ENCODE measurements at regions not wholly inside any gene's neighbourhood (a gene's known extent, or its start where the extent isn't known, plus 50 kb on each side); places are given as distances from the start of the nearest gene placed in this dataset.
"Not testable (repeated sequence)": the region's sequence is repeated elsewhere in the genome, so short reads cannot be mapped to it uniquely, and the experiment has no call there.

GRCh38 chr6:164098857-164099267, 684.3 kb downstream of the QKI start:
- Mint-ChIP-seq H3K9me3 (no peaks in the 10 kb centered on the region), H3K4me3 (no peak overlapping the region), H3K27me3 (no peaks in the 10 kb centered on the region), H3K27ac (no peak overlapping the region), H3K4me1 (no peaks in the 10 kb centered on the region), H3K36me3 (no peaks in the 10 kb centered on the region)
- CTCF ChIA-PET, result no interaction called here
- no peak for DNase-seq

GRCh38 chr6:164097551-164098398, 683.3 kb downstream of the QKI start:
- no peaks in the 10 kb centered on the region for H3K4me1 Mint-ChIP-seq
- CTCF ChIA-PET, result interaction anchor here (1.1 kb wide), 1 partner anchor 536 kb away, joined by 3 read pairs; no protein-coding TSS in a partner anchor
- no peaks in the 10 kb centered on the region for H3K27me3 Mint-ChIP-seq
- no peak overlapping the region for H3K27ac Mint-ChIP-seq
- H3K9me3 Mint-ChIP-seq, result no peaks in the 10 kb centered on the region
- H3K36me3 Mint-ChIP-seq, result no peaks in the 10 kb centered on the region
- H3K4me3 Mint-ChIP-seq, result no peak overlapping the region
- DNase-seq, result no peak

- Mint-ChIP-seq H3K4me1 (no peaks in the 10 kb centered on the region), H3K4me3 (no peak overlapping the region), H3K27ac (no peak overlapping the region), H3K9me3 (no peaks in the 10 kb centered on the region), H3K27me3 (no peaks in the 10 kb centered on the region), H3K36me3 (no peaks in the 10 kb centered on the region)
- DNase-seq, result no peak
- CTCF ChIA-PET, result interaction anchor here (1.1 kb wide), 1 partner anchor 535 kb away, joined by 3 read pairs; no protein-coding TSS in a partner anchor
These were observed 682.5 kb downstream of the QKI start for GRCh38 chr6:164097056-164097455.

GRCh38 chr6:164095056-164095455, 680.5 kb downstream of the QKI start:
- CTCF ChIA-PET, result no interaction called here
- Mint-ChIP-seq H3K36me3 (no peaks in the 10 kb centered on the region), H3K9me3 (peaks cover 3% of the 10 kb centered on the region), H3K27ac (no peak overlapping the region), H3K27me3 (no peaks in the 10 kb centered on the region), H3K4me1 (no peaks in the 10 kb centered on the region), H3K4me3 (no peak overlapping the region)
- DNase-seq, result no peak

GRCh38 chr6:164087870-164088269, 673.4 kb downstream of the QKI start:
- Mint-ChIP-seq H3K27ac (no peak overlapping the region), H3K27me3 (no peaks in the 10 kb centered on the region), H3K4me1 (peaks cover 6% of the 10 kb centered on the region), H3K36me3 (no peaks in the 10 kb centered on the region), H3K9me3 (peaks cover 3% of the 10 kb centered on the region), H3K4me3 (no peak overlapping the region)
- DNase-seq, result no peak
- CTCF ChIA-PET, result no interaction called here

- H3K36me3 Mint-ChIP-seq, result no peaks in the 10 kb centered on the region
- H3K9me3 Mint-ChIP-seq, result peaks cover 3% of the 10 kb centered on the region
- CTCF ChIA-PET, result no interaction called here
- H3K27ac Mint-ChIP-seq, result no peak overlapping the region
- H3K4me1 Mint-ChIP-seq, result peaks cover 6% of the 10 kb centered on the region
- DNase-seq, result no peak
- no peak overlapping the region for H3K4me3 Mint-ChIP-seq
- no peaks in the 10 kb centered on the region for H3K27me3 Mint-ChIP-seq
These were observed 672.7 kb downstream of the QKI start for GRCh38 chr6:164087211-164087610.

GRCh38 chr6:164086076-164086887, 671.8 kb downstream of the QKI start:
- no peak for DNase-seq
- Mint-ChIP-seq H3K9me3 (peaks cover 5% of the 10 kb centered on the region), H3K36me3 (no peaks in the 10 kb centered on the region), H3K4me3 (no peak overlapping the region), H3K27ac (no peak overlapping the region), H3K4me1 (peaks cover 6% of the 10 kb centered on the region), H3K27me3 (no peaks in the 10 kb centered on the region)
- CTCF ChIA-PET, result no interaction called here

GRCh38 chr6:164085091-164086075, 670.9 kb downstream of the QKI start:
- no peak for DNase-seq
- Mint-ChIP-seq H3K36me3 (no peaks in the 10 kb centered on the region), H3K4me3 (no peak overlapping the region), H3K27me3 (no peaks in the 10 kb centered on the region), H3K27ac (no peak overlapping the region), H3K4me1 (peaks cover 6% of the 10 kb centered on the region), H3K9me3 (peaks cover 3% of the 10 kb centered on the region)
- CTCF ChIA-PET, result no interaction called here

GRCh38 chr6:164079275-164079600, 664.7 kb downstream of the QKI start:
- CTCF ChIA-PET, result no interaction called here
- H3K27ac Mint-ChIP-seq, result no peak overlapping the region
- no peak for DNase-seq

GRCh38 chr6:164078532-164079274, 664.2 kb downstream of the QKI start:
- Mint-ChIP-seq H3K4me3 (no peak overlapping the region), H3K4me1 (no peaks in the 10 kb centered on the region), H3K36me3 (no peaks in the 10 kb centered on the region), H3K27me3 (no peaks in the 10 kb centered on the region), H3K27ac (no peak overlapping the region), H3K9me3 (peaks cover 10% of the 10 kb centered on the region)
- CTCF ChIA-PET, result no interaction called here
- DNase-seq, result no peak

More at GRCh38 chr6:164079275-164079600, 664.7 kb downstream of the QKI start:
- Mint-ChIP-seq H3K9me3 (peaks cover 10% of the 10 kb centered on the region), H3K27me3 (no peaks in the 10 kb centered on the region), H3K36me3 (no peaks in the 10 kb centered on the region), H3K4me1 (no peaks in the 10 kb centered on the region), H3K4me3 (no peak overlapping the region)

- H3K4me1 Mint-ChIP-seq, H3K27me3 Mint-ChIP-seq, DNase-seq, H3K4me3 Mint-ChIP-seq, H3K27ac Mint-ChIP-seq, H3K36me3 Mint-ChIP-seq, CTCF ChIA-PET: not testable (repeated sequence)
- peaks cover 10% of the 10 kb centered on the region for H3K9me3 Mint-ChIP-seq
These were observed 662.5 kb downstream of the QKI start for GRCh38 chr6:164076818-164077532.

- no peaks in the 10 kb centered on the region for H3K27me3 Mint-ChIP-seq
- H3K4me1 Mint-ChIP-seq, result no peaks in the 10 kb centered on the region
- no peak overlapping the region for H3K4me3 Mint-ChIP-seq
- DNase-seq, result no peak
- no peaks in the 10 kb centered on the region for H3K36me3 Mint-ChIP-seq
- H3K9me3 Mint-ChIP-seq, result peaks cover 8% of the 10 kb centered on the region
- CTCF ChIA-PET, result no interaction called here
- no peak overlapping the region for H3K27ac Mint-ChIP-seq
These were observed 661.6 kb downstream of the QKI start for GRCh38 chr6:164075981-164076615.

- no peak overlapping the region for H3K4me3 Mint-ChIP-seq
- H3K27me3 Mint-ChIP-seq, result no peaks in the 10 kb centered on the region
- no peak for DNase-seq
- H3K9me3 Mint-ChIP-seq, result peaks cover 4% of the 10 kb centered on the region
- H3K36me3 Mint-ChIP-seq, result no peaks in the 10 kb centered on the region
- H3K27ac Mint-ChIP-seq, result no peak overlapping the region
- H3K4me1 Mint-ChIP-seq, result no peaks in the 10 kb centered on the region
- CTCF ChIA-PET, result no interaction called here
These were observed 657.7 kb downstream of the QKI start for GRCh38 chr6:164072240-164072666.

Measured in activated naive CD4-positive, alpha-beta T cell treated with anti-CD3 and anti-CD28 coated beads, Interleukin-2, amount 10 ng/mL, durations not matched to agents 7 days and 5 days (primary cell).